CD14-positive monocyte (primary cell): ENCODE measurements at regions not wholly inside any gene's neighbourhood (a gene's known extent, or its start where the extent isn't known, plus 50 kb on each side); places are given as distances from the start of the nearest gene placed in this dataset.

Source experiments
- DNase-seq, 3 donors: peaks; one replicate each; pipeline ENCODE4 v3.0.0-alpha.2; 2011 to 2022
- H2AFZ ChIP-seq: 2 replicates; pipeline ENCODE4 v1.6.0; 2012; ENCODE audit warnings: mild to moderate bottlenecking, low read depth, low read length, inconsistent platforms; ENCODE audit not compliant: insufficient read depth, poor library complexity, severe bottlenecking
- H3K27ac ChIP-seq, 2 donors: 1 replicate in 1 of 2; 2 replicates in 1 of 2; pipeline ENCODE4 v1.5.1; 2012 to 2013; ENCODE audit warnings: low read length in 2 of 2, control low read depth in 1 of 2, inconsistent platforms in 1 of 2, low read depth in 1 of 2, mild to moderate bottlenecking in 1 of 2
- H3K27me3 ChIP-seq, 2 donors: one replicate each; pipeline versions ENCODE4 v1.6.0 to v1.6.1; 2011 to 2013; ENCODE audit warnings: low read length in 2 of 2; ENCODE audit not compliant: control insufficient read depth in 2 of 2, insufficient read depth in 2 of 2
- H3K36me3 ChIP-seq, 2 donors: replicated peaks in 1 of 2; 1 replicate in 1 of 2; 2 replicates in 1 of 2; pipeline versions ENCODE4 v1.5.1 to v1.6.1; 2012 to 2013; ENCODE audit warnings: low read length in 2 of 2, control low read depth in 1 of 2, inconsistent platforms in 1 of 2, mild to moderate bottlenecking in 1 of 2; ENCODE audit not compliant: insufficient read depth in 2 of 2, control insufficient read depth in 1 of 2
- H3K4me1 ChIP-seq, 2 donors: 1 replicate in 1 of 2; 2 replicates in 1 of 2; pipeline versions ENCODE4 v1.5.1 to v1.6.1; 2012 to 2013; ENCODE audit warnings: low read length in 2 of 2, control low read depth in 1 of 2, inconsistent platforms in 1 of 2, mild to moderate bottlenecking in 1 of 2, moderate library complexity in 1 of 2; ENCODE audit not compliant: insufficient read depth in 2 of 2, control insufficient read depth in 1 of 2
- H3K4me2 ChIP-seq: replicated peaks from 2 replicates; pipeline ENCODE3; 2012; ENCODE audit warnings: low read length, moderate library complexity, mild to moderate bottlenecking; ENCODE audit not compliant: poor library complexity, severe bottlenecking; ENCODE audit errors: extremely low read depth
- H3K4me3 ChIP-seq, 3 experiments: fragments of 200-600 bp in 1 of 3; sonication (generic) in 1 of 3; replicated peaks in 1 of 3; 1 replicate in 2 of 3; 2 replicates in 1 of 3; pipeline ENCODE4 v1.5.1; 2011 to 2013; ENCODE audit warnings: low read length in 3 of 3, mild to moderate bottlenecking in 3 of 3, control low read depth in 2 of 3, low read depth in 2 of 3, inconsistent platforms in 1 of 3, moderate library complexity in 1 of 3
- H3K79me2 ChIP-seq: 2 replicates; pipeline ENCODE4 v1.6.0; 2012; ENCODE audit warnings: mild to moderate bottlenecking, control low read depth, inconsistent platforms, low read length, moderate library complexity; ENCODE audit not compliant: insufficient read depth
- H3K9ac ChIP-seq: 2 replicates; pipeline ENCODE4 v1.6.0; 2017; ENCODE audit warnings: low read length, mild to moderate bottlenecking; ENCODE audit not compliant: insufficient read depth, poor library complexity, severe bottlenecking
- H3K9me3 ChIP-seq, 2 donors: replicated peaks in 1 of 2; 1 replicate in 1 of 2; 2 replicates in 1 of 2; pipeline versions ENCODE4 v1.5.1 to v1.6.1; 2012 to 2013; ENCODE audit warnings: low read length in 2 of 2, control low read depth in 1 of 2; ENCODE audit not compliant: control insufficient read depth in 1 of 2, insufficient read depth in 1 of 2
- H4K20me1 ChIP-seq: 2 replicates; pipeline ENCODE4 v1.6.0; 2012; ENCODE audit warnings: mild to moderate bottlenecking, low read length, control low read depth, moderate library complexity; ENCODE audit not compliant: insufficient read depth
- H3K27ac Mint-ChIP-seq, 7 donors: one replicate each; pipeline ENCODE4 v1.8.0; 2020; ENCODE audit warnings: mild to moderate bottlenecking in 7 of 7, mixed read lengths in 7 of 7, moderate library complexity in 6 of 7, inconsistent platforms in 2 of 7
- H3K27me3 Mint-ChIP-seq, 3 donors: one replicate each; pipeline ENCODE4 v1.8.0; 2021 to 2022; ENCODE audit warnings: low read depth in 3 of 3, mild to moderate bottlenecking in 3 of 3, mixed read lengths in 3 of 3, moderate library complexity in 3 of 3, inconsistent platforms in 1 of 3
- H3K36me3 Mint-ChIP-seq, 2 donors: one replicate each; pipeline ENCODE4 v1.8.0; 2020; ENCODE audit warnings: mixed read lengths in 2 of 2, inconsistent platforms in 1 of 2, mild to moderate bottlenecking in 1 of 2
- H3K4me1 Mint-ChIP-seq: one replicate; pipeline ENCODE4 v1.8.0; 2020; ENCODE audit warnings: mild to moderate bottlenecking, mixed read lengths
- H3K4me3 Mint-ChIP-seq, 2 donors: one replicate each; pipeline ENCODE4 v1.8.0; 2020; ENCODE audit warnings: mild to moderate bottlenecking in 2 of 2, mixed read lengths in 2 of 2, moderate library complexity in 1 of 2
- H3K9me3 Mint-ChIP-seq, 7 donors: one replicate each; pipeline ENCODE4 v1.8.0; 2020 to 2022; ENCODE audit warnings: mixed read lengths in 7 of 7, mild to moderate bottlenecking in 6 of 7, moderate library complexity in 6 of 7, inconsistent platforms in 2 of 7
- WGBS: methylation state at CpG from one replicate; pipeline ENCODE4 v1.1.5; 2013; ENCODE audit warnings: missing lambda C conversion rate; ENCODE audit not compliant: insufficient coverage; 5-methylcytosine and 5-hydroxymethylcytosine counted together
- intact Hi-C, 2 donors: fragments of 100-400 bp; cut with micrococcal nuclease; formaldehyde crosslinking; loops; one replicate each; pipeline versions ENCODE4 v1.15.0 to v1.15.1; 2023
- TF ChIP-seq, protein P1 (sequence below): fragments of 200-600 bp; IDR thresholded peaks from one replicate; pipeline ENCODE4 v1.8.0; 2022; ENCODE audit warnings: antibody characterized with exemption, mild to moderate bottlenecking

DNA sequence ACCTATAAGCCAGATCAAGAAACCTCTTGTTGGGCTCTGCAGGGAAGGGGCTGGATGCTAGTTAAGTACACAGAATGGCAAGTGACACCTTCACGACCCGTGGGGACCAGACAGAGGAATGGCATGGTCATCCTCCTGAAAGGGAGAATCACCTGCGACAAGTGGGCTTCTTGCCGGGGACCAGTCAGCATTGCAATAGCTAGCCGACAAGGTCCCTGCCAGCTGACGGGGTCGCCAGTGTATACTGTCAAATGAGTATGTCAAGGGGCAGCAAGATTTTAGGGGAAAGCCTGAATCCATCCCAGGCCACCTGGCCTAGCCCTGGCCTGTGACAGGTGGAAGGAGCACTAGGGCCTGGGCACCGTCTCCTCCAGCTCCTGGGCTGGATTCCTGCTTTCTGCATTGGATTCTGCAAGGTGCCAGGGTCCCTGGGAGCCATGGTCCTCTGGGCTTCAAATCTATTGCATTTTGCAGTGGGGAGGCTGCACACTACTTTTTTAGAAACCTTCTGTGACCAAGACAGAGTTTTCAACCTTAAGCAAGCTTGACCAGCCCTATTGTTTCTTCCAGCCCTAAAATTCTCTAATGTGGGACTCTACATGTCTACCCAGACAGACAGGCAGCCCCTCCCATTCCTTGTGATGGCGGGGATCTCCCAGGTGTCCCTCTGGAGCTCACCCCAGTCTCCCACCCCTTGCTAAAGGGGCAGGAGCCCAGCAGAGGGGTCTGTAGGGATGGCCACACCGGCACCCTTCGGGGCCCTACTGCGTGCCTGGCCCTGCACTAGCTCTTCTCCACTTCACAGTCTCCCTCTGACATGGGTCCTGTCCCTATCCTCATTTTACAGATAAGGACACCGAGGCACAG lies 178.5 kb downstream of the GLI2 start:
- Histone ChIP-seq H4K20me1 (no peaks in the 10 kb centered on the region), H3K79me2 (no peaks in the 10 kb centered on the region), H3K27ac (no peak overlapping the region), H3K27me3 (no peaks in the 10 kb centered on the region), H3K9ac (no peak overlapping the region), H3K4me2 (no peak overlapping the region), H3K9me3 (no peaks in the 10 kb centered on the region), H3K36me3 (no peaks in the 10 kb centered on the region), H2AFZ (no peak overlapping the region), H3K4me3 (no peak overlapping the region), H3K4me1 (no peaks in the 10 kb centered on the region)
- Mint-ChIP-seq H3K4me1 (no peaks in the 10 kb centered on the region), H3K36me3 (no peaks in the 10 kb centered on the region), H3K27me3 (peaks cover 3 to 6% (median 5%) of the 10 kb centered on the region in 3 donors), H3K4me3 (no peak overlapping the region), H3K9me3 (no peaks in the 10 kb centered on the region), H3K27ac (no peak overlapping the region)
- TF ChIP-seq, protein P1, sequence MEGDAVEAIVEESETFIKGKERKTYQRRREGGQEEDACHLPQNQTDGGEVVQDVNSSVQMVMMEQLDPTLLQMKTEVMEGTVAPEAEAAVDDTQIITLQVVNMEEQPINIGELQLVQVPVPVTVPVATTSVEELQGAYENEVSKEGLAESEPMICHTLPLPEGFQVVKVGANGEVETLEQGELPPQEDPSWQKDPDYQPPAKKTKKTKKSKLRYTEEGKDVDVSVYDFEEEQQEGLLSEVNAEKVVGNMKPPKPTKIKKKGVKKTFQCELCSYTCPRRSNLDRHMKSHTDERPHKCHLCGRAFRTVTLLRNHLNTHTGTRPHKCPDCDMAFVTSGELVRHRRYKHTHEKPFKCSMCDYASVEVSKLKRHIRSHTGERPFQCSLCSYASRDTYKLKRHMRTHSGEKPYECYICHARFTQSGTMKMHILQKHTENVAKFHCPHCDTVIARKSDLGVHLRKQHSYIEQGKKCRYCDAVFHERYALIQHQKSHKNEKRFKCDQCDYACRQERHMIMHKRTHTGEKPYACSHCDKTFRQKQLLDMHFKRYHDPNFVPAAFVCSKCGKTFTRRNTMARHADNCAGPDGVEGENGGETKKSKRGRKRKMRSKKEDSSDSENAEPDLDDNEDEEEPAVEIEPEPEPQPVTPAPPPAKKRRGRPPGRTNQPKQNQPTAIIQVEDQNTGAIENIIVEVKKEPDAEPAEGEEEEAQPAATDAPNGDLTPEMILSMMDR, result no peak
- intact Hi-C loops, result no loop called here
- DNase-seq, result no peak
- WGBS, result 93% methylated on average over 11 of the region's 13 CpGs

DNA sequence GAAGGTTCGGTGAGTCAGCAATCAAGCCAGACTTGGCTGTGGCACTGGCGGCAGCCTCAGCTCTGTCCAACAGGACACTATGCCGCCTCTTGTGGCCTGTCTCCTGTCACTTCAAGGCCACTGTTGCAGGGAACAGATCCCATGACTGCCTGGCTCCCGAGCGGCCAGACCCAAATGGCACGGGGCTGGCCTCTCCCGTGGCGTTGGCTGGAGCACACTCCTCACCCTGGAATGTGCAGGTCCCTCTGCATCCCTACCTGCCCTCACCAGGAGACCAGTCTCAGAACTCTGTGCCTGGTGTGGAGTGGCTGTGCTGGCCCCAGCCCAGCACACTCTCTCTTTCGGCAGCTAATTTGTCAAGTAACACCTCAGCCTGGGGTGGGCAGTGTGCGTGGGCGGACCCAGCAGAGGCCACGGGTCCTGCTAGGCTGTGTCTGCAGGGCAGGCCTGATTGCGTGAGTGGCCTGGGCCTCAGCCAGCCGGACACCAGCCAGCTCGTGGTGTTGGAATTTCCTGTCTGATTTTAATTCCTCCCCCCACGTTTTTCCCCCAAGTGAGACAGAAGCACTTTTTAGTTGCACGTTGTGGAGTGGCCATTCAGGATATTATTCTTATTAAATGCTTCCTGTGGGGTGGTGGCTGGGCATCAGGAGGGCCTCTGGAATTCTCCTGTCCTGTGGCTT lies 179.3 kb downstream of the GLI2 start:
- H3K36me3 ChIP-seq, result no peaks in the 10 kb centered on the region
- Mint-ChIP-seq H3K4me1 (no peaks in the 10 kb centered on the region), H3K9me3 (no peaks in the 10 kb centered on the region), H3K27me3 (peaks cover 4 to 5% (median 5%) of the 10 kb centered on the region in 3 donors), H3K27ac (no peak overlapping the region), H3K36me3 (no peaks in the 10 kb centered on the region), H3K4me3 (no peak overlapping the region)
- no peak overlapping the region for H3K27ac ChIP-seq
- intact Hi-C loops, result no loop called here
- WGBS, result 90% methylated on average over 12 of the region's 17 CpGs
- TF ChIP-seq, protein P1, result no peak
- no peak overlapping the region for H3K4me2 ChIP-seq
- no peak overlapping the region for H2AFZ ChIP-seq
- no peaks in the 10 kb centered on the region for H3K9me3 ChIP-seq
- H3K79me2 ChIP-seq, result no peaks in the 10 kb centered on the region
- H3K9ac ChIP-seq, result no peak overlapping the region
- DNase-seq, result no peak
- no peaks in the 10 kb centered on the region for H4K20me1 ChIP-seq
- H3K27me3 ChIP-seq, result no peaks in the 10 kb centered on the region
- no peak overlapping the region for H3K4me3 ChIP-seq
- H3K4me1 ChIP-seq, result no peaks in the 10 kb centered on the region
